KMS-11 (cell line): ENCODE measurements at regions not wholly inside any gene's neighbourhood (a gene's known extent, or its start where the extent isn't known, plus 50 kb on each side); places are given as distances from the start of the nearest gene placed in this dataset.

Source experiments
- H2AFZ ChIP-seq: fragments of 200-600 bp; sonication (generic); 2 replicates; pipeline ENCODE4 v1.6.1; 2016; ENCODE audit warnings: antibody characterized with exemption, mixed run types, low read depth
- H3K27ac ChIP-seq: fragments of 200-600 bp; sonication (generic); 2 replicates; pipeline ENCODE4 v1.6.1; 2016; ENCODE audit warnings: mild to moderate bottlenecking, mixed run types
- H3K27me3 ChIP-seq: fragments of 200-600 bp; sonication (generic); 2 replicates; pipeline ENCODE4 v1.6.1; 2017; ENCODE audit warnings: mild to moderate bottlenecking, low read depth, mixed run types, moderate library complexity; ENCODE audit not compliant: insufficient read depth
- H3K36me3 ChIP-seq: fragments of 200-600 bp; sonication (generic); 2 replicates; pipeline ENCODE4 v1.6.1; 2017; ENCODE audit warnings: mild to moderate bottlenecking, mixed run types; ENCODE audit not compliant: insufficient read depth
- H3K4me1 ChIP-seq: fragments of 200-600 bp; sonication (generic); 2 replicates; pipeline ENCODE4 v1.6.1; 2016; ENCODE audit warnings: mild to moderate bottlenecking, low read depth, mixed run types; ENCODE audit not compliant: poor library complexity, severe bottlenecking
- H3K4me2 ChIP-seq: fragments of 200-600 bp; sonication (generic); 2 replicates; pipeline ENCODE4 v1.7.0; 2016; ENCODE audit warnings: mild to moderate bottlenecking, mixed run types
- H3K4me3 ChIP-seq: fragments of 200-600 bp; sonication (generic); IDR thresholded peaks from 2 replicates; pipeline ENCODE4 v1.6.1; 2017; ENCODE audit warnings: low read depth, low read length, mixed read lengths; ENCODE audit not compliant: insufficient read depth
- H3K79me2 ChIP-seq: fragments of 200-600 bp; sonication (generic); 2 replicates; pipeline ENCODE4 v1.6.1; 2016; ENCODE audit warnings: low read depth, mixed run types; ENCODE audit not compliant: insufficient read depth
- H3K9ac ChIP-seq: fragments of 200-600 bp; sonication (generic); 2 replicates; pipeline ENCODE4 v1.6.1; 2016; ENCODE audit warnings: mild to moderate bottlenecking, mixed run types
- H4K20me1 ChIP-seq: fragments of 200-600 bp; sonication (generic); 2 replicates; pipeline ENCODE4 v1.6.1; 2016; ENCODE audit warnings: mild to moderate bottlenecking, mixed run types; ENCODE audit not compliant: insufficient read depth
- CTCF ChIP-seq: fragments of 200-600 bp; sonication (generic); conservative IDR thresholded peaks from 2 replicates; pipeline ENCODE4 v1.6.1; 2017; ENCODE audit warnings: low read depth, mild to moderate bottlenecking, antibody characterized with exemption, low read length, moderate library complexity, mixed read lengths

GRCh38 chr9:80009204-80009603, 437.4 kb downstream of the TLE4 start:
- H3K9ac ChIP-seq = no peak overlapping the region
- no peaks in the 10 kb centered on the region for H4K20me1 ChIP-seq
- H3K36me3 ChIP-seq = no peaks in the 10 kb centered on the region
- no peak overlapping the region for H3K4me2 ChIP-seq
- H3K79me2 ChIP-seq = no peaks in the 10 kb centered on the region
- H3K27me3 ChIP-seq = no peaks in the 10 kb centered on the region
- no peaks in the 10 kb centered on the region for H3K4me1 ChIP-seq
- no peak overlapping the region for H2AFZ ChIP-seq
- no peak overlapping the region for H3K27ac ChIP-seq
- H3K4me3 ChIP-seq = no peak overlapping the region
- no peak for TF ChIP-seq CTCF

- Histone ChIP-seq H3K27ac (no peak overlapping the region), H3K9ac (no peak overlapping the region), H4K20me1 (no peaks in the 10 kb centered on the region), H3K4me3 (no peak overlapping the region), H2AFZ (no peak overlapping the region), H3K27me3 (no peaks in the 10 kb centered on the region), H3K4me2 (no peak overlapping the region), H3K36me3 (no peaks in the 10 kb centered on the region), H3K79me2 (no peaks in the 10 kb centered on the region), H3K4me1 (no peaks in the 10 kb centered on the region)
- no peak for TF ChIP-seq CTCF
Observed at GRCh38 chr9:80004714-80005113, 432.9 kb downstream of the TLE4 start.

- H3K36me3 ChIP-seq = no peaks in the 10 kb centered on the region
- H3K4me2 ChIP-seq = no peak overlapping the region
- no peaks in the 10 kb centered on the region for H3K79me2 ChIP-seq
- no peak overlapping the region for H2AFZ ChIP-seq
- no peaks in the 10 kb centered on the region for H3K27me3 ChIP-seq
- TF ChIP-seq CTCF = no peak
- H4K20me1 ChIP-seq = no peaks in the 10 kb centered on the region
- H3K9ac ChIP-seq = no peak overlapping the region
- H3K4me3 ChIP-seq = no peak overlapping the region
- no peak overlapping the region for H3K27ac ChIP-seq
- no peaks in the 10 kb centered on the region for H3K4me1 ChIP-seq
Observed at GRCh38 chr9:79990536-79990935, 418.8 kb downstream of the TLE4 start.

- Histone ChIP-seq H3K27ac (no peak overlapping the region), H3K4me1 (no peaks in the 10 kb centered on the region), H3K4me2 (no peak overlapping the region), H3K27me3 (no peaks in the 10 kb centered on the region), H3K4me3 (no peak overlapping the region), H4K20me1 (no peaks in the 10 kb centered on the region), H3K79me2 (no peaks in the 10 kb centered on the region), H3K36me3 (no peaks in the 10 kb centered on the region), H2AFZ (no peak overlapping the region), H3K9ac (no peak overlapping the region)
- no peak for TF ChIP-seq CTCF
Observed at GRCh38 chr9:79989079-79989478, 417.3 kb downstream of the TLE4 start.

GRCh38 chr9:79988126-79988525, 416.4 kb downstream of the TLE4 start:
- no peak overlapping the region for H3K4me3 ChIP-seq
- H3K36me3 ChIP-seq = no peaks in the 10 kb centered on the region
- H3K9ac ChIP-seq = no peak overlapping the region
- H2AFZ ChIP-seq = no peak overlapping the region
- H3K79me2 ChIP-seq = no peaks in the 10 kb centered on the region
- no peak overlapping the region for H3K4me2 ChIP-seq
- no peaks in the 10 kb centered on the region for H4K20me1 ChIP-seq
- TF ChIP-seq CTCF = no peak
- H3K4me1 ChIP-seq = no peaks in the 10 kb centered on the region
- no peaks in the 10 kb centered on the region for H3K27me3 ChIP-seq
- no peak overlapping the region for H3K27ac ChIP-seq
